OCI-LY7 (cell line): ENCODE measurements at regions not wholly inside any gene's neighbourhood (a gene's known extent, or its start where the extent isn't known, plus 50 kb on each side); places are given as distances from the start of the nearest gene placed in this dataset.

Experiments
- BruUV-seq: library from RNA; stranded (reverse); fragments of 400-500 nt; replicated peaks from 2 replicates; lab custom pipeline; 2021; lab: Mats Ljungman, UMichigan
- CTCF ChIA-PET: fragments of 300-600 bp; sonication (Branson Sonifier 250); formaldehyde crosslinking; loops from one replicate; lab custom pipeline; 2022; ENCODE audit warnings: antibody characterized with exemption; ENCODE audit not compliant: unreplicated experiment; lab: Charles Lee
- POLR2A ChIA-PET: fragments of 300-600 bp; sonication (Branson Sonifier 250); formaldehyde crosslinking; loops from one replicate; lab custom pipeline; 2022; ENCODE audit warnings: antibody characterized with exemption; lab: Charles Lee
- DNase-seq: peaks from one replicate; pipeline ENCODE4 v3.0.0-alpha.2; 2015; ENCODE audit warnings: low spot score
- H2AFZ ChIP-seq: fragments of 200-600 bp; sonication (generic), shearing (Covaris generic); 2 replicates; pipeline ENCODE4 v1.6.1; 2014; ENCODE audit warnings: mild to moderate bottlenecking, antibody characterized with exemption, low read length, moderate library complexity
- H3K27ac ChIP-seq: fragments of 200-600 bp; sonication (generic); 2 replicates; pipeline ENCODE4 v1.5.1; 2014; ENCODE audit warnings: mixed run types, low read depth, mild to moderate bottlenecking, moderate library complexity, low read length, inconsistent platforms; ENCODE audit not compliant: poor library complexity, severe bottlenecking
- H3K36me3 ChIP-seq: fragments of 200-600 bp; sonication (generic); 2 replicates; pipeline ENCODE4 v1.6.1; 2014; ENCODE audit warnings: mild to moderate bottlenecking, antibody characterized with exemption, low read length, moderate library complexity, mixed read lengths; ENCODE audit not compliant: insufficient read depth
- H3K4me1 ChIP-seq: fragments of 200-600 bp; sonication (generic); 2 replicates; pipeline ENCODE4 v1.5.1; 2014; ENCODE audit warnings: mild to moderate bottlenecking, low read length; ENCODE audit not compliant: insufficient read depth, poor library complexity, severe bottlenecking
- H3K4me2 ChIP-seq: fragments of 200-600 bp; sonication (generic); 2 replicates; pipeline ENCODE4 v1.6.1; 2014; ENCODE audit warnings: mild to moderate bottlenecking, low read length
- H3K4me3 ChIP-seq: fragments of 200-600 bp; sonication (generic); 2 replicates; pipeline ENCODE4 v1.5.1; 2014; ENCODE audit warnings: mild to moderate bottlenecking, low read depth, low read length; ENCODE audit not compliant: poor library complexity, severe bottlenecking
- H3K79me2 ChIP-seq: fragments of 200-600 bp; sonication (generic); 2 replicates; pipeline ENCODE4 v1.6.1; 2016; ENCODE audit warnings: low read depth, mild to moderate bottlenecking, low read length, moderate library complexity, mixed read lengths; ENCODE audit not compliant: insufficient read depth
- H3K9me2 ChIP-seq: fragments of 200-600 bp; sonication (generic); 2 replicates; pipeline ENCODE4 v1.6.1; 2016; ENCODE audit warnings: mild to moderate bottlenecking, low read length, mixed read lengths; ENCODE audit not compliant: insufficient read depth
- H3K9me3 ChIP-seq: fragments of 200-600 bp; sonication (generic); 2 replicates; pipeline ENCODE4 v1.6.1; 2014; ENCODE audit warnings: mild to moderate bottlenecking, mixed run types, low read length, mixed read lengths
- H4K20me1 ChIP-seq: fragments of 200-600 bp; sonication (generic); 2 replicates; pipeline ENCODE4 v1.6.1; 2014; ENCODE audit warnings: mild to moderate bottlenecking, antibody characterized with exemption, low read length, moderate library complexity, mixed read lengths; ENCODE audit not compliant: insufficient read depth
- EZH2phosphoT487 ChIP-seq: fragments of 200-600 bp; sonication (generic); IDR thresholded peaks from 2 replicates; pipeline ENCODE4 v1.6.1; 2018; ENCODE audit warnings: low read depth, borderline replicate concordance, mild to moderate bottlenecking, mixed run types, antibody characterized with exemption, low read length, moderate library complexity, mixed read lengths
- intact Hi-C: fragments of 100-400 bp; cut with micrococcal nuclease; formaldehyde crosslinking; loops from one replicate; pipeline ENCODE4 v1.10.0; 2022; ENCODE audit not compliant: unreplicated experiment
- TF ChIP-seq, protein P1 (sequence below): fragments of 200-600 bp; sonication (generic); conservative IDR thresholded peaks from 2 replicates; pipeline ENCODE4 v1.5.1; 2014; ENCODE audit warnings: mild to moderate bottlenecking, antibody characterized with exemption, low read length, moderate library complexity, mixed read lengths

DNA sequence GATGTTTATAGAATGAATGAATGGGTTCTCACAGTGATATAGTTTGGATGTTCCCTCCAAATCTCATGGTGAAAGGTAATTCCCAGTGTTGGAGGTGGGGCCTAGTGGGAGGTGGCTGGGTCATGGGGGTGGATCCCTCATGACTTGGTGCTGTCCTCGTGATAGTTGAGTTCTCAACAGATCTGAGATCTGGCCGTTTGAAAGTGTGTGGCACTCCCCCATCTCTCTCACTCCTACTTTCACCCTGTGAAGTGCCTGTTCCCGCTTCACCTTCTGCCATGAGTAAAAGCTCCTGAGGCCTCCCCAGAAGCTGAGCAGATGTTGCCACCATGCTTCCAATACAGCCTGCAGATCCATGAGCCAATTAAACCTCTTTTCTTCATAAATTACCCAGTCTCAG lies 170.8 kb upstream of the LINGO1 start:
- intact Hi-C loops = no loop called here
- Histone ChIP-seq H4K20me1 (no peaks in the 10 kb centered on the region), H2AFZ (no peak overlapping the region), H3K4me2 (no peak overlapping the region), H3K9me2 (no peaks in the 10 kb centered on the region), H3K4me3 (no peak overlapping the region), H3K79me2 (no peaks in the 10 kb centered on the region), H3K27ac (no peak overlapping the region), H3K4me1 (peaks cover under 1% of the 10 kb centered on the region), H3K9me3 (no peaks in the 10 kb centered on the region), H3K36me3 (no peaks in the 10 kb centered on the region)
- ChIA-PET CTCF (no interaction called here), POLR2A (no interaction called here)
- TF ChIP-seq, protein P1, sequence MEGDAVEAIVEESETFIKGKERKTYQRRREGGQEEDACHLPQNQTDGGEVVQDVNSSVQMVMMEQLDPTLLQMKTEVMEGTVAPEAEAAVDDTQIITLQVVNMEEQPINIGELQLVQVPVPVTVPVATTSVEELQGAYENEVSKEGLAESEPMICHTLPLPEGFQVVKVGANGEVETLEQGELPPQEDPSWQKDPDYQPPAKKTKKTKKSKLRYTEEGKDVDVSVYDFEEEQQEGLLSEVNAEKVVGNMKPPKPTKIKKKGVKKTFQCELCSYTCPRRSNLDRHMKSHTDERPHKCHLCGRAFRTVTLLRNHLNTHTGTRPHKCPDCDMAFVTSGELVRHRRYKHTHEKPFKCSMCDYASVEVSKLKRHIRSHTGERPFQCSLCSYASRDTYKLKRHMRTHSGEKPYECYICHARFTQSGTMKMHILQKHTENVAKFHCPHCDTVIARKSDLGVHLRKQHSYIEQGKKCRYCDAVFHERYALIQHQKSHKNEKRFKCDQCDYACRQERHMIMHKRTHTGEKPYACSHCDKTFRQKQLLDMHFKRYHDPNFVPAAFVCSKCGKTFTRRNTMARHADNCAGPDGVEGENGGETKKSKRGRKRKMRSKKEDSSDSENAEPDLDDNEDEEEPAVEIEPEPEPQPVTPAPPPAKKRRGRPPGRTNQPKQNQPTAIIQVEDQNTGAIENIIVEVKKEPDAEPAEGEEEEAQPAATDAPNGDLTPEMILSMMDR = no peak
- no peak for TF ChIP-seq EZH2phosphoT487
- no peak for DNase-seq
- BruUV-seq = no TSS peak

DNA sequence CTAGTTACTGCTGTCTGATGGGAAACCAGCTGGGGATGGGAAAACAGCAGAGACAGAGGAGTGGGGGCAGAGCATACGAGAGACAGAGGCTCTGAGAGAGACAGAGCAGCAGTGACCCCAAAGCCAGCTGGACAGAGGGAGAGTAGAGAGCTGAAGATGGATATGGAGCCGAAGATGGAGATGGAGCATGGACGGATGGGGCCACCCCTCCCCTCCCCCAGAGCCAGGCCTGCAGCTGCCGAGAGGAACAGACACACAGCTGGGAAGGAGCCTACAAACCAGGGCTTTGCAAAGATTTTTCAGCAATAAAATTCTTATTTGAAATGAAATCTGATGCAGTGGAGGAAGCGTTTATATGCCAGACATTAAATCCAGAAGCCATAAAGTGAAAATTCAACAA lies 167.6 kb upstream of the LINGO1 start:
- ChIA-PET CTCF (no interaction called here), POLR2A (no interaction called here)
- no TSS peak for BruUV-seq
- Histone ChIP-seq H3K9me3 (no peaks in the 10 kb centered on the region), H3K4me1 (peaks cover 24% of the 10 kb centered on the region), H3K4me3 (no peak overlapping the region), H3K36me3 (no peaks in the 10 kb centered on the region), H3K79me2 (no peaks in the 10 kb centered on the region), H3K9me2 (no peaks in the 10 kb centered on the region), H3K27ac (no peak overlapping the region), H2AFZ (no peak overlapping the region), H4K20me1 (no peaks in the 10 kb centered on the region), H3K4me2 (no peak overlapping the region)
- DNase-seq = no peak
- TF ChIP-seq, protein P1 = no peak
- TF ChIP-seq EZH2phosphoT487 = no peak
- intact Hi-C loops = no loop called here

DNA sequence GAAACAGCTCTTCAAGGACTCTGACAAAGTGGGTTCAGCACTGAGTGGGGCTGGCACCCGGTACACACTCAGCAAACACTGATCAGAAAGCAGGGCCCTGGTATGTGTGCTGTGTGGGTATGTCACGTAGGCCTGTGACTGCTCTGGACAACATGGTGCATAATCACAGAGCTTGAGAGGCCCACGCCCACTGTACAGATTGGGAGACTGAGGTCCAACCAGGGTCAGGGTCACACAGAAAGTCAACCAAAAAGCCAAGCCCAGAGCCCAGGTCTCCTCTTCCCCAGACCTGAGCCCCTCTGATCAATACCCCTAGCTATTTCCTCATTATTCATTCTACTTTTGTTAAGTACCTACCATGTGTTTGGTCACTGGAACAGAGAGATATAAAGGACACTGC lies 166.1 kb upstream of the LINGO1 start:
- no peak for DNase-seq
- BruUV-seq = no TSS peak
- Histone ChIP-seq H3K79me2 (no peaks in the 10 kb centered on the region), H3K4me2 (no peak overlapping the region), H3K9me3 (no peaks in the 10 kb centered on the region), H2AFZ (no peak overlapping the region), H3K9me2 (no peaks in the 10 kb centered on the region), H4K20me1 (no peaks in the 10 kb centered on the region), H3K4me3 (no peak overlapping the region), H3K36me3 (no peaks in the 10 kb centered on the region), H3K27ac (no peak overlapping the region), H3K4me1 (peaks cover 24% of the 10 kb centered on the region)
- ChIA-PET POLR2A (interaction anchor here (0.5 kb wide), 2 partner anchors 152 to 1190 kb away, joined by 3 to 4 read pairs; no protein-coding TSS in a partner anchor), CTCF (no interaction called here)
- TF ChIP-seq, protein P1 = no peak
- TF ChIP-seq EZH2phosphoT487 = no peak
- intact Hi-C loops = no loop called here
